NCI-H2081 treated with DMSO at 0.1 percent for 48 hours (cell line): ENCODE measurements at regions not wholly inside any gene's neighbourhood (a gene's known extent, or its start where the extent isn't known, plus 50 kb on each side); places are given as distances from the start of the nearest gene placed in this dataset.

Experiments
- DNase-seq: peaks from one replicate; lab custom pipeline; 2025; lab: John Stamatoyannopoulos, UW

- DNase-seq = no peak
Observed at GRCh38 chr13:26932465-26932864, 171.9 kb upstream of the GPR12 start.

DNA sequence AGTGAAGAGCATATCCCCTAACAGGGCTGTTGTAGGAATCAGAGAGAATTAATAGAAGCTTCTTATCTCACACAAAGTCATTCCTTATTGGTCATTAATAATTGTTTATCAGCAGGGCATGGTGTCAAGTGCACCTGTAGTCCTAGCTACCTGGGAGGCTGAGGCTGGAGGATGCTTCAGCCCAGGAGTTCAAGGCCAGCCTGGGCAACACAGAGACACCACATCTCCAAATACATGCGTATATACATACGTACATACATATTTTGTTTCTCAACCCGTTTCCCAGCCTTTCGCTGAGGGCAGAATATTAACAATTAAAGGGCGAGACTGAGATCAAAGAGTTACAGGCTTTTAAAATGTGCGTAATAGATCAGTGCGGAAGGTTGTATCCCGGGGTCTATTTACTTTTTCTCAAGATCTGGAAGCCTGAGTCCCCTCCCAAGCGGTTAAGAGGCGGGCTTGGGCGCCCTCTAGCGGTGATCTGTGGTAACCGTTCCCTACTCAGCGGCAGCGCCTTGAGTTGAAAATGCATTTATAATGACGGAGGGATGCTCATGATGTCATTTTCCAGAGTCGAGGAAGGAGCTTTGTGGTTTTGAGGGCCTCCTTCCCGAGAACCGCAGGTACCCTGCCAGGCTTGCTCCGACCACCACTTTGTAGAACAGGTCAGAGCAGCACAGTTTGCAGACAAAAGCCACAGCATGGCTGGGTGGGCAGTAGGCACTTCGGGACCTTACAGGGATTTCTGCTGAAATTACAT, 169.6 kb upstream of the GPR12 start:
- peak; percentile 16 for DNase-seq

GRCh38 chr13:26927511-26927910, 166.9 kb upstream of the GPR12 start:
- no peak for DNase-seq

GRCh38 chr13:26926371-26926770, 165.8 kb upstream of the GPR12 start:
- no peak for DNase-seq

DNA sequence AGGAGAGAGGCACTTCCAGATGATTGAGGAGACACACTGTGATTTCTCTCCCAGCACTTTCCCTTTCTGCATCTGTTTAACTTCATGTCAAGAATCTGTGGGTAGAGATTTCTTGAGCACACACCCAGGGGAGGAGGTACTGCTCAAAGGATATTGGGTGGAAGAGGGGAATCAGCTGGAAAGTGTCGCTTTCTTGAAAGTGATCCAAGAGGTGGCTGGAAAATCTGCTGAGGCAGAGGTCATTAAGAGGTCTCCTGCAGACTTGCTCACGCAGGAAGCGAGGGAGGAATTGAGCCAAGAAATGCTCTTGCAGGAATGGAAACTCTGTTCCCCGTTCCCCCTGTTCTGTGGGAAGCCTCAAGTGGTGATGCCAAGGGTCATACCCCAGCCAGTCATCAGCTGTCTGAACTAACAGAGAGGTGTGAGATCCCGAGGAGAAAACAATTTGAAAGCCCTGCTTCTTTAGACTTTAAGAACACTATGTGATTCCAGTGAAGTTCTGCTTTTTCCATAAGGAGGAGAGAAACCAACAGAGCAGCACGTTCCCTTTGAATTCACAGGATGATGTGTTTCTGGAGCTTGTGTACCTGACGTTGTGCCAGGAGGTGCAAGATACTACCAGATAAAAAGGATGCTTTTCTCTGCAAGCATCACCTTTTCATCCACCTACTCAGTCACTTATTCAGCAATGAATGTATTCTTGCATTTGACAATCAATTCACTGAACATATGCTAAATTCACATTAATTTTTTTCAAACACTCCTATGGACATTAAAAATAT, 163.4 kb upstream of the GPR12 start:
- no peak for DNase-seq

- no peak for DNase-seq
Observed at GRCh38 chr13:26921918-26922317, 161.3 kb upstream of the GPR12 start.

DNA sequence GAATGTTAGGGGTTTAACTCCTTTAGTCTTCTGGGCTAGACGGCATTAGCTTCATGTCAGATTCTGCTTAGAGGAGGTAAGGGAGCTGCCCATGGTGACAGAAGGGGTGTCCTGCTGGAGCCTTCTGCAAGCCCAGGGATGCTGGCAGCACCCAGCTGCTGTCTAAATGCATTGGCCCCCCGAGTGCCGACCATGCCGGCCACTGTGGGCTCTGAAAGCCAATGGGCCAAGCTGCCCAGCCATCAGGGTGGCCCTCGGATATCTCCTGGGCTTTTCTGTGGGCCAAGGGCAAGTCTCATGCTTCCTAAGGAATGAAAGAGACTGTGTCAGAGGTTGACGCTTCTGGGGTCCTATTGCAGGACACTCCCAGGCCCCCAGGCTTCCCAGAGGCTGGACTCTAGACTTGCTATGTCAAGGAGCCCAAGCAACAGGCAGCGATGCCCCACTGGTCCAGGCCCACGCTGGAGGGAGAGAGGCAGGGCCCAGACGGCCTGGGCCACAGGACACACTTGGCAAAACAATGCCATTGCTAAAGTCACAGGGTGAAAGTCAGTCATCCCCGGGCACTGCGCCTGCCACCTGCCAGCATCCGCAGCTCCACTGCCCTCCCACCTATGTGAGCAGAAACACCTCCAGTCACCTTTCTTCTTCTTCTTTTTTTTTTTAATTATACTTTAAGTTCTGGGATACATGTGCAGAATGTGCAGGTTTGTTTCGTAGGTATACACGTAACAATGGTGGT, 160.2 kb upstream of the GPR12 start:
- DNase-seq = no peak

DNA sequence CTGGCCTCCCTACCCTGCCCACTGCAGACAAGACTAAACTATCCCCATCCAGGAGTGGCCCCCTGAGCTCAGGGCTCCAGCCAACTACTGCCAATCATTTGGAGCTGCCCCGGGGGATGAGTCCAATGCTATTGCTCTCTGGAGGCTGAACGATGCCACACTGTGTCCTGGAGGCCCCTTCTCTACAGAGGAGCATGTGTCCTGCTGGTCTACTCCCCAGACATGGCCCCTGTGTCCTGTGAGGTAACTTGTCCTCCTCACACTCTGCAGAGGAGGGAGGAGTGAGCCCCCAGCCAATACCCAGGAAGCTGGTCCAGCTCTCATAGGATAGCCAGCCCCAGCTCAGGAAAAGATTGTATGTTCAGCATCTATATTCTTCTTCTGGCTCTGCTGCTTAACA, 159.1 kb upstream of the GPR12 start:
- no peak for DNase-seq

DNA sequence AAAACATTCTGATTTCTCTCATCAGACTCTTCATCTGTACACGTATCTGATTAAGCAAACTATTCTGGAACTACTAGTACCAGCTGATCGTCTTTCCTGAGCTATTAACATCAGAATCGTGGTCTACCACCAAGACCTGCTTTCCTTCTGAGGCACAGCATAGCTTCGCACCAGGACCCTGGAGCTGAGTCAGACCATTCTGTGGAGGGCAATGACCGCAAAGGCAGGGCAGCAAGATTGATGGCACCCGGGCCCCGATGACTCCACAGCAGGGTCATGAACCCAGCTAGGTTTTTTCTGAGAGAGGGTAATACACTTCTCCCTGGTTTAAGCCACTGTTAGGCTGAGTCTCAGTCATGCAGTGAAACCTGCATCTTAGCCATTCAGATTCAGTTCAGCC, 158.7 kb upstream of the GPR12 start:
- no peak for DNase-seq

- DNase-seq = no peak
Observed at GRCh38 chr13:26914624-26915023, 154.0 kb upstream of the GPR12 start.

DNA sequence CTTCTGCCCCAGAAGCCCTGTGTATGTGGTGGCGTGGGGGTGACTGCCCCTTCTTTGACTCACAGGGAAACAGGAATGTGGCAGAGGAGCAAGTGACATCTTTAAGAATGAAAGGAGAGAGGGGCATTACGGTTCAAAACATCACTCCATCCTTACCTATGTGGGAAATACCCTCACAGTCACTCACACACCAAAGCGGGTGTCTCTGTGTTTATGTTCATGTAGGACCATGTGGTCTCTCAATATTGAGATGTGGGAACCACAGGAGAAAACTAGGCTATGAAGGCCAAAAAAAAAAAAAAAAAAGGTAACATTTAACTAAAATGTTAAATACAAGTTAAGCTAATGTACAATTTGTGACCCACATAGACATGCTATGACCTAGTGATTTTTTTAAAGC, 153.6 kb upstream of the GPR12 start:
- no peak for DNase-seq

DNA sequence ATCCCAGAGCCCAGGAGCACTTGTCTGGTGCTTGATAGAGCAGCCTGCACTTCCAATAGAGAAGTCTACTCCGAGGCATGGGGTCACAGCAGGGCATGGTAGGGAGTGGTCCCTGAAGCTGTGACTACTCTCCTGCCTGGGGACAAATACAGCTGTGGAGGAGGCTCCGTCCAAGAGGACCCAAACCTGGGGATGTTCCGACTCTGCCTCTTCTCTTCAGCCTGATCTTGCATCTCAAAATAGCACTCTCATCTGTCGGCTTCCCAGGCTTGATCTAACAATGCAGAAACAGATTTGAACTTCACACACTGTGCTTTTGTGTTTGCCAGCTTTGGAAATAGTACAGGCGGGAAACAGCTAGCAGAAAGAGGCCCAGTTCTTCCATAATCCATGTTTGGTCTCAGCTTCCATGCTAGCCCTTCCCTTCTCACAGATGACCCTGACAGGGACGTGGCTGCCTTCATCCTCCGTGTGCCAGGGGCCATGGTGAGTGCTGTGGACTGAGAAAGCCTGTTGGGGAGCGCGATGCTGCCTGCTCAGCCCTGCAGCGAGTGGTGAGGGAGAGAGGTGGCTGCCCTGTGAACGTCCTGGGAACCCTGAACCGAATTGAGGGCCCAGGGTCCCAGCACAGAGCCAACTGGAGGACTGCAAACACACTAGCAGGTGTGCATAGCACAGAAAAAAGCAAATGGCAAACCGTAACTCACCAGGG, 150.3 kb upstream of the GPR12 start:
- DNase-seq = no peak

DNA sequence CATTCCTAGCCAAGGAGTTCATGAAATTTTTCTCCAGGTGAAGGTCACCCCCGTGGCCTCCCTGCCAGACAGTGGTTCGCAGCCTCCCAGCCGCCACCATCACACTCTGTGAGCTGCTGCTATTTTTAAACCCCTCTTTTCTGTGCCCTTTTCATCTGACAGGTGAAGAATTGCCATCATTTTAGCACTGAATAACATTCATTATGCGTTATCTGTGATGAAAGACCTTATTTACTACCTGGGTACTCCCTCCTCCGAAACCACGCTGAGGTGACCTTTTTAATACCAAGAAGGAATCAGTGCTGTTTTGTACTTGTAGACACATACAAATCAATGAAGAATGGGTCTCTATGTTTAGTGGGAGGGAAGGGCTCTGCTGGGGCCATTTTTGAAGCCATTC, 148.9 kb upstream of the GPR12 start:
- no peak for DNase-seq

DNA sequence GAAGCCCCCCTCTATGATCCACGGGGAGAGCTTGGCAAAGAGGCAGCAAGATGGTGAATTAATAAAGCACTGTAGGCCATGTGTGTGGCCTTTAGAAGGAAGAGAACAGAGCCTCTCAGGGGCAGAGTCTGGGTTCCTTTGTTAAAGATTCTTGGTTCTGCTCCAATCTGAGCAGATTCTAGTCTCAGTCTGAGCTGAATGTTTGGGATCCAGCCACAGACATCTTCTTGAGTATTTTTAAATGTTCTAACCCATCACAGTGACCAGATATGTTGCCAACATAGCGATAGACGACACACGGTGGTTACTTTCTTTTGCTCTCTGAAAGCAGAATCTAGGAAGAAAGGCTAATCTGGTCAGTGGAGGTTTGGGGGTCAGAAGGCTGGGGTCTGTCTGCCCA, 147.5 kb upstream of the GPR12 start:
- no peak for DNase-seq

- DNase-seq = no peak
Observed at GRCh38 chr13:26899202-26899601, 138.6 kb upstream of the GPR12 start.

DNA sequence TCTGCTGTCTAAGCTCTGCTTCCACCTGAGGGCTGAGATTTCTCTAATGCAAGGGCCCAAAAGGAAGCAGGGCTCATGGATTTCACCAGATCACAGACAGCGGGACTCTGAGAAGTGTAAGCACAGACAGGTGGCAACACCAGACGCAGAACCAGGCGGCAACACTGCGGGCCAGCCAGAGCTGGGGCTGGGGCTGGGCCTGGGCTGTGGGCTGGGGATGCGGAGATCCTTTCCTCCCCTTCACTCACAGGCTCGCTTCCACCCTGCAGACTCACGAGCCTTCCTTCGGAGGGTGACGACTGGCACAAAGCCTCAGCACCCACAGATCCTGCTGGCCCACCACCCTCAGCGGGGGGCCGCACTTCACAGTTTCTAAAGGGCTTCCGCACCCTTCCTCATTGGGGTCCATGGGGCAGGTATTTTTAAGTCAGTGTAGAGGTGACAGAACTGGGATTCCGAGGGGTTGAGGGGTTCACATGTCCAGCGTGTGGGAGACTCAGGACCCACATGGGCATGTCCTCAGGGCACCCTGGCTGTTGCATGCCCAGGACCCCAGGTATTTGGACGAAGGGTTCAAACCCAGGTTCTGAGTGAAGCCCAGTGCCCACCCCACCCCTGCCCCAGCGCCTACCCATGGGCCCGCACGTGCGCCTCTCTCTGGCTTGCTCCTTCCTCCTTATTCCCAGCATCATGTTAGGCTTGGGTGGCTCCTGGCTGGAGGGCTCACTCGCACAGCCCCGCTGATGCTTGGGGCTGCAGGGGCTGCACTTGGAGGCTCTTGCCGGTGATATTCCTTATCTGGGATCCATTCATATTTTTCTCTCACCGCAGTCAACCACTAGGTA, 137.3 kb upstream of the GPR12 start:
- no peak for DNase-seq

DNA sequence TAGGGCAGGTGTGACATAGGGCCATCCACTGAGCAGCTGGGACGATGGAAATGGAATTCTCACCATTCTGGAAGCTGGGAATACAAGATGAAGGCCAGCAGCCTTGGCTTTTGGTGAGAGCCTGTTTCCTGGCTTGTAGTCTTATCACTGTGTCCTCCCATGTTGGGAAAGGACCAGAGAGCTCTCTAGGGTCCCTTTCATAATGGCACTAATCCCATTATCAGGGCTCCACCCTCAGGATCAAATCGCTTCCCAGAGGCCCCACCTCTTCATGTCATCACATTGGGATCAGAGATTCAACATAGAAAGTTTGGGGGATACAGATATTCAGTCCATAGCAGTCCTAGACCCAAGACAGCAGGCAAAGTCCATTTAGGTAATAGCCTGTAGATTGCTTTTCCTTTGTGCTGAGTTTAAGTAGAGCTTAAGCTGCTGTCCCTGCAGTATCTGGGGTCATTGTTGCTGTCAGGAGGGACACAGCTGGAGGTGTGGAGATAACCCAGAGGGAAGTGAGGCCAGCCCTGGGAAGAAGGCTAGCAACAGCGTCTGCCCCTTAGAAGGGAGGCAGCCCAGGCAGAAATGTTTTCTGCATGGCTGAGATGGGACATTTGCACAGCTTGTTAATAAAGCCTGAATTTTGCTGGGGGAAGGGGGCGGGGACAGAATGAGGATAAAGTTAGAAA, 136.5 kb upstream of the GPR12 start:
- no peak for DNase-seq

- DNase-seq = no peak
Observed at GRCh38 chr13:26895808-26896466, 135.4 kb upstream of the GPR12 start.

- DNase-seq = no peak
Observed at GRCh38 chr13:26895081-26895807, 134.7 kb upstream of the GPR12 start.

DNA sequence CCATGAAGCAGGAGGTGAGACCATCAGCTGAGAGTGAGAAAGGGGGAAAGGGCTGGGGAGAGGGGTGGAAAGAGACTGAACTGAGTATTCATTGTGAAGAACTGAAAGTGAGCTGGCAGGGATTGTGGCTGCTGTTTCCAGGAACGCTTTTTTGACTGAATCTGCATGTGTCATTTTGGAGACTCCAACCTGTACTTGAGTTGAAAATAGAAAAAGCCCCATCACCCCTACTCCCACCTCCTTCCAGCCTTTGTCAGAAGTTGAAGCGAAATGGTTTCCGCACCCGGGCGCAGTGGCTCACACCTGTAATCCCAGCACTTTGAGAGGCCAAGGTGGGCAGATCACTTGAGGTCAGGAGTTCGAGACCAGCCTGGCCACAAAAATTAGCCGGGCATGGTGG, 128.0 kb upstream of the GPR12 start:
- DNase-seq = no peak
